IgD-negative memory B cell (primary cell): ENCODE measurements at regions not wholly inside any gene's neighbourhood (a gene's known extent, or its start where the extent isn't known, plus 50 kb on each side); places are given as distances from the start of the nearest gene placed in this dataset.

Experiments used
- H3K27ac Mint-ChIP-seq, 3 donors: one replicate each; pipeline ENCODE4 v1.8.0; 2020 to 2022; ENCODE audit warnings: mild to moderate bottlenecking in 3 of 3, mixed read lengths in 3 of 3, moderate library complexity in 1 of 3
- H3K27me3 Mint-ChIP-seq: one replicate; pipeline ENCODE4 v1.8.0; 2021; ENCODE audit warnings: mixed read lengths
- H3K36me3 Mint-ChIP-seq: one replicate; pipeline ENCODE4 v1.8.0; 2020; ENCODE audit warnings: mild to moderate bottlenecking, mixed read lengths
- H3K4me1 Mint-ChIP-seq, 3 donors: one replicate each; pipeline ENCODE4 v1.8.0; 2020 to 2022; ENCODE audit warnings: mixed read lengths in 3 of 3, mild to moderate bottlenecking in 1 of 3
- H3K4me3 Mint-ChIP-seq, 4 donors: one replicate each; pipeline ENCODE4 v1.8.0; 2020 to 2022; ENCODE audit warnings: mild to moderate bottlenecking in 4 of 4, mixed read lengths in 4 of 4, moderate library complexity in 3 of 4
- H3K9me3 Mint-ChIP-seq, 3 donors: one replicate each; pipeline ENCODE4 v1.8.0; 2020 to 2021; ENCODE audit warnings: mixed read lengths in 3 of 3, mild to moderate bottlenecking in 1 of 3

DNA sequence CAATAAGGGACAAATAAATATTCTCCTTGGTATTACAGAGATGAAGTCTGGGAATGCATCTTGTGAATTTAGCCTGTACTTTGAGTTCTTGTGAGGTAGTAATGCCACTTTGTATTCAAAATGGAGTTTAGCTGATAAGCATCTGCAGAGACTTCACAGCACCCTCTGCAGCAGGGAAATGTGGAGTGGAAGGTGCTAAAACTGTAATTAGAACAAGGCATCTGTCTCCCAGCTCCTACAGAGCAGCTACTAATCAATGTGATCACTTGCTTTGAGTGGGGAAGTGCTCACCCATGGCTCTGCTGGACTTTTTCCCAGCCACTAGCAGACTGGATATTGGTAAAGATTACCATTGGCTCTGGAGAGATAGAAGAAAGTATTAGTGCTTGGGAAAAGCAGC is 56.2 kb upstream of the TMEFF2 start:
- no peaks in the 10 kb centered on the region for H3K4me1 Mint-ChIP-seq
- no peak overlapping the region for H3K27ac Mint-ChIP-seq
- H3K27me3 Mint-ChIP-seq, result no peaks in the 10 kb centered on the region
- peaks cover 0 to 5% (median 0%) of the 10 kb centered on the region in 3 donors for H3K9me3 Mint-ChIP-seq
- no peaks in the 10 kb centered on the region for H3K36me3 Mint-ChIP-seq
- no peak overlapping the region for H3K4me3 Mint-ChIP-seq

GRCh38 chr2:192247456-192247855 is 52.7 kb upstream of the TMEFF2 start:
- no peak overlapping the region for H3K4me3 Mint-ChIP-seq
- H3K9me3 Mint-ChIP-seq, result peaks cover 0 to 5% (median 0%) of the 10 kb centered on the region in 3 donors
- no peaks in the 10 kb centered on the region for H3K4me1 Mint-ChIP-seq

DNA sequence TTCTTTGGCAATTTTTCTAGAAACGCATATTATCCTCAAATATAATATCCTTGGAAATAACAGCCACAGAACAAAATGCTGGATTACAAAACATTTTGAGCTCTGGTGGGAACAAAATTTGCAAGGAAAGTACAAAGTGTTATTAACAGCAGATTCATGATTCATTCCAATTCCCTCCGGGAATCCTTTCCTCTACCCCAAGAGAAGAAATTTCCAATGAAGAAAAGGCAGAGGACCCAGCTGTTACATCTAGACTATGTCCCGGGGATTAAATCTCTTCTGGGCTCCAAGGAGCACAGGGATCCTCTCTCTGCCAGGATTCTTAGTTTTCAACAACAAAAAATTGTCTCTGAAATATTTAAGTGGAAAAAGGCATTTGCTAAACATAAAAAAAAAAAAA is 51.6 kb upstream of the TMEFF2 start:
- peaks cover 0 to 5% (median 0%) of the 10 kb centered on the region in 3 donors for H3K9me3 Mint-ChIP-seq
- H3K4me1 Mint-ChIP-seq, result no peaks in the 10 kb centered on the region
- no peak overlapping the region for H3K27ac Mint-ChIP-seq
- no peaks in the 10 kb centered on the region for H3K27me3 Mint-ChIP-seq
- no peaks in the 10 kb centered on the region for H3K36me3 Mint-ChIP-seq
- no peak overlapping the region for H3K4me3 Mint-ChIP-seq

More at GRCh38 chr2:192247456-192247855, 52.7 kb upstream of the TMEFF2 start:
- no peaks in the 10 kb centered on the region for H3K36me3 Mint-ChIP-seq
- H3K27me3 Mint-ChIP-seq, result no peaks in the 10 kb centered on the region
- no peak overlapping the region for H3K27ac Mint-ChIP-seq

- peaks cover 0 to 5% (median 0%) of the 10 kb centered on the region in 3 donors for H3K9me3 Mint-ChIP-seq
These were observed 50.6 kb upstream of the TMEFF2 start for GRCh38 chr2:192245329-192245728.

More at GRCh38 chr2:192245329-192245728, 50.6 kb upstream of the TMEFF2 start:
- H3K4me1 Mint-ChIP-seq, result no peaks in the 10 kb centered on the region
- no peak overlapping the region for H3K4me3 Mint-ChIP-seq
- no peaks in the 10 kb centered on the region for H3K27me3 Mint-ChIP-seq
- H3K36me3 Mint-ChIP-seq, result no peaks in the 10 kb centered on the region
- H3K27ac Mint-ChIP-seq, result no peak overlapping the region
